ENCODE measurements at regions not wholly inside any gene's neighbourhood (a gene's known extent, or its start where the extent isn't known, plus 50 kb on each side); places are given as distances from the start of the nearest gene placed in this dataset.

DNA sequence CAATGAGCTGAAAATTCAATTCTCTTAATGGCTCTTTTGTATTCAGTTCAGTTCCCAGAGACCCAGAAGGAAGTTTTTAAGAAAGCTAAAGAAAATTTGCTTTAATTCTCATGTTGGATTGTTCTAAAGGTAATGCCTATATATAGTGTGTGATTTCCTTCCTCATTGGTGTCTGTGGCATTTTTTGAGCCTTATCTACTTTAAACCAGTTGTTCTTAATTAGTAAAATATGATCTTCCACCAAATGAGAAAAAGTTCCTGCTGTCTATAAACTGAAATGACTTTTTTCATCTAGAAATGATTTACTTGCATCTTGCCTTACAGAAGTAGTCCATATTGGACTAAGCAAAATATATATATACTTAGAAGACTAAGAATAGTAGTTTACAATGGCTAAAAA, 622.1 kb upstream of the KIRREL3 start:
- TF ChIP-seq CTCF (IDR thresholded peaks at IDR 0.05): no peak
- no peak for TF ChIP-seq EP300 (IDR thresholded peaks at IDR 0.05)
- TF ChIP-seq POLR2AphosphoS5 (IDR thresholded peaks at IDR 0.05): no peak
- TF ChIP-seq POLR2A (IDR thresholded peaks at IDR 0.05; ENCODE audit: low read depth): no peak
- Histone ChIP-seq H3K36me3 (no peaks in the 10 kb centered on the region), H3K27me3 (no peaks in the 10 kb centered on the region), H3K4me1 (no peaks in the 10 kb centered on the region), H3K9me3 (no peaks in the 10 kb centered on the region), H3K4me3 (no peak overlapping the region), H3K27ac (replicated peaks in 1 of 4) (no peak overlapping the region)
- intact Hi-C loops (cut with DNase I): no loop called here
- DNase-seq (ENCODE audit: extremely low spot score): no peak

DNA sequence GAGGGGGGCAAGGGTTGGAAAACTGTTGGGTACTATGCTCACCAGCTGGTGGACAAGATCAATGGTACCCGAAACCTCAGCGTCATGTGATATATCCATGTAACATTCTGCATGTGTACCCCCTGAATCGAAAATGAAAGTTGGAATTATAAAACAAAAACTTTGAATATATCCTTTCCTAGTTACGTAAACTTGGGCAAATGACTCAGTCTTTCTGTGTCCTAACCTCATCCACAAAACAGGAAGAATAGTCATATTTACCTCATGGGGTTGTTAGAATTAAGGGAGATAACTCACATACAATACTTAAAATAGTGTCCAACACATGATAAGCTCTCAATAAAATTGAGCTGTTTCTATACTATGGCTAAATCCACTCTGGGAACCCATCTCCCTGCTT, 620.1 kb upstream of the KIRREL3 start:
- H3K36me3 ChIP-seq: no peaks in the 10 kb centered on the region
- no peak for DNase-seq (ENCODE audit: extremely low spot score)
- H3K9me3 ChIP-seq: no peaks in the 10 kb centered on the region
- WGBS: 83% methylated on average over 4 of the region's 4 CpGs
- no peak overlapping the region for H3K27ac ChIP-seq (replicated peaks in 1 of 4)
- no peaks in the 10 kb centered on the region for H3K4me1 ChIP-seq
- no peaks in the 10 kb centered on the region for H3K27me3 ChIP-seq
- intact Hi-C loops (cut with DNase I): no loop called here
- no peak for TF ChIP-seq EP300 (IDR thresholded peaks at IDR 0.05)
- TF ChIP-seq POLR2A (IDR thresholded peaks at IDR 0.05; ENCODE audit: low read depth): no peak
- TF ChIP-seq CTCF (IDR thresholded peaks at IDR 0.05): no peak
- no peak for TF ChIP-seq POLR2AphosphoS5 (IDR thresholded peaks at IDR 0.05)
- no peak overlapping the region for H3K4me3 ChIP-seq

- intact Hi-C loops (cut with DNase I): no loop called here
- WGBS: 89% methylated on average over 5 of the region's 5 CpGs
These were observed 619.4 kb upstream of the KIRREL3 start for GRCh38 chr11:127619946-127620345.

GRCh38 chr11:127618721-127619120, 618.2 kb upstream of the KIRREL3 start:
- no peaks in the 10 kb centered on the region for H3K36me3 ChIP-seq
- H3K4me1 ChIP-seq: no peaks in the 10 kb centered on the region
- 92% methylated on average over 1 of the region's 1 CpG for WGBS
- H3K4me3 ChIP-seq: no peak overlapping the region
- no peak overlapping the region for H3K27ac ChIP-seq (replicated peaks in 1 of 4)
- intact Hi-C loops (cut with DNase I): no loop called here
- DNase-seq (ENCODE audit: extremely low spot score): no peak
- no peaks in the 10 kb centered on the region for H3K27me3 ChIP-seq
- TF ChIP-seq POLR2AphosphoS5 (IDR thresholded peaks at IDR 0.05) (no peak), POLR2A (IDR thresholded peaks at IDR 0.05; ENCODE audit: low read depth) (no peak), CTCF (IDR thresholded peaks at IDR 0.05) (no peak), EP300 (IDR thresholded peaks at IDR 0.05) (no peak)
- H3K9me3 ChIP-seq: no peaks in the 10 kb centered on the region

More at GRCh38 chr11:127619946-127620345, 619.4 kb upstream of the KIRREL3 start:
- no peak for TF ChIP-seq POLR2A (IDR thresholded peaks at IDR 0.05; ENCODE audit: low read depth)
- DNase-seq (ENCODE audit: extremely low spot score): no peak
- Histone ChIP-seq H3K27me3 (no peaks in the 10 kb centered on the region), H3K36me3 (no peaks in the 10 kb centered on the region), H3K9me3 (no peaks in the 10 kb centered on the region), H3K4me3 (no peak overlapping the region), H3K27ac (replicated peaks in 1 of 4) (no peak overlapping the region), H3K4me1 (no peaks in the 10 kb centered on the region)

GRCh38 chr11:127616158-127616557, 615.6 kb upstream of the KIRREL3 start:
- Histone ChIP-seq H3K4me3 (no peak overlapping the region), H3K4me1 (no peaks in the 10 kb centered on the region), H3K36me3 (no peaks in the 10 kb centered on the region), H3K9me3 (no peaks in the 10 kb centered on the region), H3K27me3 (no peaks in the 10 kb centered on the region), H3K27ac (replicated peaks in 1 of 4) (no peak overlapping the region)
- TF ChIP-seq POLR2AphosphoS5 (IDR thresholded peaks at IDR 0.05): no peak
- TF ChIP-seq CTCF (IDR thresholded peaks at IDR 0.05): no peak
- no peak for TF ChIP-seq EP300 (IDR thresholded peaks at IDR 0.05)
- no peak for TF ChIP-seq POLR2A (IDR thresholded peaks at IDR 0.05; ENCODE audit: low read depth)
- 75% methylated on average over 8 of the region's 8 CpGs for WGBS
- intact Hi-C loops (cut with DNase I): no loop called here
- DNase-seq (ENCODE audit: extremely low spot score): no peak
